NCI-H1694 (cell line): ENCODE measurements at regions not wholly inside any gene's neighbourhood (a gene's known extent, or its start where the extent isn't known, plus 50 kb on each side); places are given as distances from the start of the nearest gene placed in this dataset.

Experiments
- DNase-seq: peaks from one replicate; lab custom pipeline; 2025; lab: John Stamatoyannopoulos, UW

- DNase-seq, result no peak
These were observed 86.8 kb downstream of the SPRING1 start for GRCh38 chr12:116651089-116651488.

GRCh38 chr12:116650585-116651087, 87.2 kb downstream of the SPRING1 start:
- no peak for DNase-seq

GRCh38 chr12:116650062-116650461, 87.8 kb downstream of the SPRING1 start:
- DNase-seq, result no peak

DNA sequence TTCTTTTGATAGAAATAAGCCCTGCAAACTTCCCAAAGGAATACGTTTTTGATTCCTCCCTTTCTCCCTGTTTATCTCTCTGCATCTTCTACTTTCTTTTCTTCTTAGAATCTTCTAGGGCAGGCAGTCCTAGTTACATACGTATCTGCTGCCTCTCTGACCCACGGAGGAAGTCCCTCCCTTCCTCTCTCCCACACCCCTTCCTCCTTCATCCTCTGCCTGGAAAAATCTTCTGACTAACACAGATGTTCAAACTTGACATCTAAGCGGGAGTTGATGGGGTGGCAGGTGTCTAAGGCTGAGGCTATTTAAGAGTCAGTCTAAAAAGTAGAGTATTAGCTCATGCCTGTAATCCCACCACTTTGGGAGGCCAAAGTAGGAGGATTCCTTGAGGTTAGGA, 88.6 kb downstream of the MAP1LC3B2 start:
- DNase-seq, result no peak

DNA sequence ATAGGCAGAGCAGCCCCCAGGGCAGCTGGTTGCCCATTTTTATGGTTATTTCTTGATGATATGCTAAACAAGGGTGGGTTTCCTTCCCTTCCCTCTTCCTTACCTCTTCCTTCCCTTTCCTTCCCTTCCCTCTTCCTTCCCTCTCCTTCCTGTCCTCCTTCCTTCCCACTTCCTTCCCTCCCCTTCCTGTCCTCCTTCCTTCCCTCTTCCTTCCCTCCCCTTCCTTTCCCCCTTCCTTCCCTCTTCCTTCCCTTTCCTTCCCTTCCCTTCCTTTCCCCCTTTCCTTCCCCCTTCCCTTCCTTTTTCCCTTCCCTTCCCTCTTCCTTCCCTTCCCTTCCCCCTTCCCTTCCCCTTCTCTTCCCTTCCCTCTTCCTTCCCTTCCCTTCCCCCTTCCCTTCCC, 87.7 kb downstream of the MAP1LC3B2 start:
- no peak for DNase-seq

DNA sequence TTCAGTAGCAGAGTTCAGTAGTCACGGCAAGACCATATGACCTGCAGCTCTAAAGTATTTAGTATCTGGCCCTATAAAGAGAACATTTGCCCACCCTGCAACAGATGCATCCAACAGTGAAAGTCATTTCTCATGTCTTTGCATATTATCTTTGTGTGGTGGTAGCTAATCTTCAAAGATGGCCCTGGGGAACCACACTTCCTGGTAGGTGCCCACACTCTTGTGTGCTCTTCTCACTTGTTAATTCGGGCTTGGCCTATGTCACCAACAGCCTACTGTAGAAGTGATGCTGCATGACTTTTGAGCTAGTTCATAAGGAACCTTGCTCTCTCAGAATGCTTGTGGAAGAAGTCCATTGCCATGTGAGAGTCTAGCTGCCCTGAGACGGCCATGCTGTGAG, 85.6 kb downstream of the MAP1LC3B2 start:
- DNase-seq, result no peak

GRCh38 chr12:116642683-116643082, 83.5 kb downstream of the MAP1LC3B2 start:
- no peak for DNase-seq

GRCh38 chr12:116642106-116642505, 82.9 kb downstream of the MAP1LC3B2 start:
- no peak for DNase-seq

DNA sequence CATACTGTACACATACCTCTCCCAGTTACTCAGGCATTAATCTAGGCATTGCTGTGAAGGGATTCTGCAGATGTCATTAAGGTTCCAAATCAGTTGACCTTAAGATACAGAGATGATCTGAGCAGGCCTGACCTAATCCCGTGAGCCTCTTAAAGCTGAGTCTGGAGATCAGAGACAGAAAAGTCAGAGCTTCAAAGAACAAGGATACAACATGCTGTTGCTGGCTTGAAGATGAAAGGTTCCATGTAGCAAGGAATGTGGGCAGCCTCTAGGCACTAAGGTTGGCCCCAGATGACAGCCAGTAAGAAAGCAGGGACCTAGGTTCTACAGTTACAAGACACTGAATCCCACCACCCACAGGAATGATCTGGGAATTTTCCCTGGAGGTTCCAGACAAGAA, 81.1 kb downstream of the MAP1LC3B2 start:
- DNase-seq, result no peak

- DNase-seq, result no peak
These were observed 80.6 kb downstream of the MAP1LC3B2 start for GRCh38 chr12:116639765-116640164.

DNA sequence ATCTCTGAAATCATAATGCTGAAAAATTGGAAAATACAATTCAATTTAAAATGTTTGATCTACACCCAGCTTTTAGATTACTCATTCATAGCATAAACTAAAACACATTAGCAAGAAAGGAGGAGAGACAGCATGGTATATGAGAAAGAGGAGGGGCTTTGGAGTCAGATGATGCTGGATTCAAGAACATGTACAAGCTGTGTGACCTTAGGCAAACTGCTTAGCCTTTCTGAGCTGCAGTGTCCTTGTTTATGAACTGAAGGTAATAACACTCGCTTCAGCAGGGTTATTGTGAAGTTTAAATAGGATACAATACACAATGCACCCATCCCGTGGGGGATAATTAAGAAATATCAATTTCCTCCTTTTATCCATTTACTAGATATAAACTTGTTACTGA, 79.2 kb downstream of the MAP1LC3B2 start:
- no peak for DNase-seq

GRCh38 chr12:116637589-116638150, 78.5 kb downstream of the MAP1LC3B2 start:
- DNase-seq, result no peak

- DNase-seq, result no peak
These were observed 77.7 kb downstream of the MAP1LC3B2 start for GRCh38 chr12:116636608-116637519.

GRCh38 chr12:116635487-116635886, 76.3 kb downstream of the MAP1LC3B2 start:
- DNase-seq, result no peak

GRCh38 chr12:116633476-116633875, 74.3 kb downstream of the MAP1LC3B2 start:
- no peak for DNase-seq

DNA sequence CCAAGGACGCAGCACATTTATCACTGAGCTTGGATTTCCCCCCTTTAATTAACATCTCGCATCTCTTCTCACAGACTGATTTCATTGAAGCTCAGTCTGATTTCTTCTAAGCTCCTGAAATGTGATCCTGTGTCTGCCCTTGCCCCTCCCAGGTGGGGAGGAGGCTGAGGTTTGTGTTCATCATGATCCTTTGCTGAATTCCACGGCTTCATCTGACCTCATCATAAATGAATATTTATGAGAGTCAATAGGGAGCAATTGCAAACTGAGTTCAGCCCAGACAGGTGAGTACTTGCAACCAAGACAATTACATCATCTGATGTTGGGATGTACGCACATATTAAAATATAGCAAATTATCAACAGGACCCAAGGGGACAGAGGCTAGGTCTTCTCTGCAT, 72.4 kb downstream of the MAP1LC3B2 start:
- DNase-seq, result no peak

DNA sequence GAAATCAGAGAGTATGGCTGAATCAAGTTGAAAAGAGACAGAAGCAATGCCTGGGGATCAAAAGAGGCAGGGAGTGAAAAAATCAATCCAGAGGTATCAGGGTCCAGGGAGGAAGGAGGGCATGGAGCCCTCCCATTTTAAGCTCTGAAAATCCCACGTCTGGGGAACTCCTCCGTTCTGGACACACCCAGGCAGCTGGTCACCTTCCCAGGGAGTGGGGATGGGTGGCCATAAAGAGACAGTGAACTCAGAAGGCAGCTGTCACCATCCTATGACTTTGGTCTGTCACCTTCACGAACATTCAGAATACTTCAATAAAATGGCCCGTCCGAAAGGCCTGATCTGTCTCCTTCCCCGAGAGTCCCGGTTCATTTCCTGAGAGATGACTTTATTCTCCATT, 71.6 kb downstream of the MAP1LC3B2 start:
- DNase-seq, result no peak

DNA sequence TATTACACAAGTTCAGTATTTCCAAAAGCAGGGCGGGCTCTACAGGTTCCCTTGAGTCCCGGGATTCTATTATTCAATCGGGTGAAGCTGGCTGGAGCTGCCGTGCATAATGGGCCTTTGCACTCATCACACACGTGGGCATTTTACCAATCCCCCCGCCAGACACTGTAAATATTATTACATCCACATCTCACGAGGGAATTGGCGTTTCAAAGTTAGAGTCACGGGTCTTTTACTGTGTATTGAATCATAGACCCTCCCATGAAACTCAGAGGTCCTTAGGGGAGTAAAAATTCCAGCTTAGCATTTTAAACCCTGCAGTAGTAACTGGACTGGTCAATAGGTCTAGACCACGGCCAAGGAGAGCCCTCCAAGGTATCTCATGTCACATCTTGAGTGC, 70.3 kb downstream of the MAP1LC3B2 start:
- DNase-seq, result no peak

- DNase-seq, result no peak
These were observed 69.8 kb downstream of the MAP1LC3B2 start for GRCh38 chr12:116628989-116629388.

- no peak for DNase-seq
These were observed 69.2 kb downstream of the MAP1LC3B2 start for GRCh38 chr12:116628450-116628793.
